Calu3 (cell line): ENCODE measurements at regions not wholly inside any gene's neighbourhood (a gene's known extent, or its start where the extent isn't known, plus 50 kb on each side); places are given as distances from the start of the nearest gene placed in this dataset.

Source experiments
- BruUV-seq: library from RNA; stranded (reverse); fragments of 400-500 nt; replicated peaks from 2 replicates; lab custom pipeline; 2021; lab: Mats Ljungman, UMichigan
- CTCF ChIA-PET: fragments of 300-600 bp; sonication (Branson Sonifier 250); formaldehyde crosslinking; loops from one replicate; lab custom pipeline; 2022; ENCODE audit warnings: antibody characterized with exemption; lab: Charles Lee
- DNase-seq: peaks from one replicate; pipeline ENCODE4 v3.0.0; 2022
- H3K27ac Mint-ChIP-seq: one replicate; pipeline ENCODE4 v1.8.0; 2022; ENCODE audit warnings: mixed read lengths; ENCODE audit not compliant: unreplicated experiment
- H3K27me3 Mint-ChIP-seq: one replicate; pipeline ENCODE4 v1.8.0; 2022; ENCODE audit warnings: mixed read lengths; ENCODE audit not compliant: unreplicated experiment
- H3K36me3 Mint-ChIP-seq: one replicate; pipeline ENCODE4 v1.8.0; 2022; ENCODE audit warnings: mild to moderate bottlenecking, moderate library complexity, mixed read lengths; ENCODE audit not compliant: insufficient read depth, unreplicated experiment
- H3K4me1 Mint-ChIP-seq: one replicate; pipeline ENCODE4 v1.8.0; 2022; ENCODE audit warnings: mild to moderate bottlenecking, low read depth, mixed read lengths; ENCODE audit not compliant: unreplicated experiment
- H3K4me3 Mint-ChIP-seq: one replicate; pipeline ENCODE4 v1.8.0; 2022; ENCODE audit warnings: mild to moderate bottlenecking, low read depth, moderate library complexity, mixed read lengths; ENCODE audit not compliant: unreplicated experiment
- H3K9me3 Mint-ChIP-seq: one replicate; pipeline ENCODE4 v1.8.0; 2022; ENCODE audit warnings: low read depth, mixed read lengths; ENCODE audit not compliant: unreplicated experiment
- CTCF ChIP-seq: fragments of 200-600 bp; IDR thresholded peaks from one replicate; pipeline ENCODE4 v1.8.0; 2022; ENCODE audit warnings: antibody characterized with exemption; ENCODE audit not compliant: unreplicated experiment
- intact Hi-C: fragments of 100-400 bp; cut with micrococcal nuclease; formaldehyde crosslinking; loops from one replicate; pipeline ENCODE4 v1.10.0; 2022; ENCODE audit not compliant: unreplicated experiment

- Mint-ChIP-seq H3K27me3 (no peaks in the 10 kb centered on the region), H3K4me1 (no peaks in the 10 kb centered on the region), H3K4me3 (no peak overlapping the region), H3K27ac (no peak overlapping the region), H3K36me3 (no peaks in the 10 kb centered on the region), H3K9me3 (no peaks in the 10 kb centered on the region)
- DNase-seq = no peak
- TF ChIP-seq CTCF = no peak
- intact Hi-C loops = loop anchor here (10.0 kb wide), 1 partner anchor 64 kb away; no protein-coding TSS in a partner anchor
- BruUV-seq = no TSS peak
- CTCF ChIA-PET = no interaction called here
These were observed 319.2 kb upstream of the MPDZ start for GRCh38 chr9:13598738-13599137.

- H3K4me3 Mint-ChIP-seq = no peak overlapping the region
- no peaks in the 10 kb centered on the region for H3K9me3 Mint-ChIP-seq
- intact Hi-C loops = loop anchor here (10.0 kb wide), 1 partner anchor 63 kb away; no protein-coding TSS in a partner anchor
- no peaks in the 10 kb centered on the region for H3K27me3 Mint-ChIP-seq
- H3K36me3 Mint-ChIP-seq = no peaks in the 10 kb centered on the region
- DNase-seq = no peak
- TF ChIP-seq CTCF = no peak
- no peak overlapping the region for H3K27ac Mint-ChIP-seq
- CTCF ChIA-PET = no interaction called here
- BruUV-seq = no TSS peak
- no peaks in the 10 kb centered on the region for H3K4me1 Mint-ChIP-seq
These were observed 317.9 kb upstream of the MPDZ start for GRCh38 chr9:13597427-13597826.

GRCh38 chr9:13597004-13597403 lies 317.5 kb upstream of the MPDZ start:
- no TSS peak for BruUV-seq
- Mint-ChIP-seq H3K27me3 (no peaks in the 10 kb centered on the region), H3K4me3 (no peak overlapping the region), H3K4me1 (no peaks in the 10 kb centered on the region), H3K9me3 (no peaks in the 10 kb centered on the region), H3K36me3 (no peaks in the 10 kb centered on the region), H3K27ac (no peak overlapping the region)
- intact Hi-C loops = loop anchor here (10.0 kb wide), 1 partner anchor 62 kb away; no protein-coding TSS in a partner anchor
- DNase-seq = no peak
- CTCF ChIA-PET = no interaction called here
- no peak for TF ChIP-seq CTCF

GRCh38 chr9:13596383-13596970 lies 317.0 kb upstream of the MPDZ start:
- H3K27me3 Mint-ChIP-seq = peaks cover 3% of the 10 kb centered on the region
- no peaks in the 10 kb centered on the region for H3K9me3 Mint-ChIP-seq
- H3K4me1 Mint-ChIP-seq = no peaks in the 10 kb centered on the region
- intact Hi-C loops = loop anchor here (10.0 kb wide), 1 partner anchor 62 kb away; no protein-coding TSS in a partner anchor
- no peak overlapping the region for H3K27ac Mint-ChIP-seq
- H3K36me3 Mint-ChIP-seq = no peaks in the 10 kb centered on the region
- H3K4me3 Mint-ChIP-seq = no peak overlapping the region
- TF ChIP-seq CTCF = no peak
- BruUV-seq = no TSS peak
- no peak for DNase-seq
- CTCF ChIA-PET = no interaction called here
